ENCODE measurements at regions not wholly inside any gene's neighbourhood (a gene's known extent, or its start where the extent isn't known, plus 50 kb on each side); places are given as distances from the start of the nearest gene placed in this dataset.

DNA sequence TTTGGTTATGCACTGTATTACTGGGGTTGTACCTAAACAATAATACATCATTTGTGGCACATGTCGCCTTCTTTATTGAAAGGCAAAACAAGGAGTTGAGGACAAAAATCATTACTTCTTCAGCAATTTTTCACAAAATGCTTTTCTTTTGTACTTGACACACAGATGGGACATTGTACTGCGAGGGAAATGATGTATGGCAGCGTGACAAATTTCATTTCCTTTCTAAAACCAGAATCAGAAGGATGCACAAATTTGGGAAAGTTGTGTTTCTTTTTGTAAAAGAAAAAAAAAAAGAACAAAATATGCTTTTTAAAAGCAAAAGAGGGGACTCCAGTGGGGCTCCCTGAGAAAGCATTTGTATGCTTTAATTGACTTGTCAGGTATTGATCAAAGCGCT lies 394.0 kb upstream of the SLC35B3 start:
- TF ChIP-seq, protein P1, sequence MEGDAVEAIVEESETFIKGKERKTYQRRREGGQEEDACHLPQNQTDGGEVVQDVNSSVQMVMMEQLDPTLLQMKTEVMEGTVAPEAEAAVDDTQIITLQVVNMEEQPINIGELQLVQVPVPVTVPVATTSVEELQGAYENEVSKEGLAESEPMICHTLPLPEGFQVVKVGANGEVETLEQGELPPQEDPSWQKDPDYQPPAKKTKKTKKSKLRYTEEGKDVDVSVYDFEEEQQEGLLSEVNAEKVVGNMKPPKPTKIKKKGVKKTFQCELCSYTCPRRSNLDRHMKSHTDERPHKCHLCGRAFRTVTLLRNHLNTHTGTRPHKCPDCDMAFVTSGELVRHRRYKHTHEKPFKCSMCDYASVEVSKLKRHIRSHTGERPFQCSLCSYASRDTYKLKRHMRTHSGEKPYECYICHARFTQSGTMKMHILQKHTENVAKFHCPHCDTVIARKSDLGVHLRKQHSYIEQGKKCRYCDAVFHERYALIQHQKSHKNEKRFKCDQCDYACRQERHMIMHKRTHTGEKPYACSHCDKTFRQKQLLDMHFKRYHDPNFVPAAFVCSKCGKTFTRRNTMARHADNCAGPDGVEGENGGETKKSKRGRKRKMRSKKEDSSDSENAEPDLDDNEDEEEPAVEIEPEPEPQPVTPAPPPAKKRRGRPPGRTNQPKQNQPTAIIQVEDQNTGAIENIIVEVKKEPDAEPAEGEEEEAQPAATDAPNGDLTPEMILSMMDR (conservative IDR thresholded peaks at IDR 0.05; ENCODE audit: control insufficient read depth, insufficient read depth, low read depth, low read length): no peak
- H3K4me3 ChIP-seq (ENCODE audit: control insufficient read depth, low read depth, low read length): no peak overlapping the region
- no peak for DNase-seq (ENCODE audit: low read depth)

DNA sequence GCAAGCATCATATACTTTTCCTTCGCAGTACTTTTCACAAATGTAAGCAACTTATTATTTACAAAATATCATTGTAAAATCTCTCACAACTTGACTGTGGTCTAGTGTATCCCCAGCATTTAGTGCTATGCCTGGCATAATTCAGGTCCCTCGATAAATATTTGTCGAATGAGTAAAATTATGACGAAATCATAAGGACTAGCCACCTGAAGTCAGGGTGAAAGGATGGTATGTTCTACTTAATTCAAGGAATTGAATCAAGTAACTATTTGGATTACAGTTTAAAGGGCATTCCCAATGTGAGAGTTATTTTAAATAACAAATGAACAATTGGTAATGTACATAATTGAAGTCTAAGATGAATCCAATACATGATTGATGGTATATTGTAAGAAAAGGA lies 393.0 kb upstream of the SLC35B3 start:
- no peak overlapping the region for H3K4me3 ChIP-seq (ENCODE audit: control insufficient read depth, low read depth, low read length)
- TF ChIP-seq, protein P1 (conservative IDR thresholded peaks at IDR 0.05; ENCODE audit: control insufficient read depth, insufficient read depth, low read depth, low read length): no peak

DNA sequence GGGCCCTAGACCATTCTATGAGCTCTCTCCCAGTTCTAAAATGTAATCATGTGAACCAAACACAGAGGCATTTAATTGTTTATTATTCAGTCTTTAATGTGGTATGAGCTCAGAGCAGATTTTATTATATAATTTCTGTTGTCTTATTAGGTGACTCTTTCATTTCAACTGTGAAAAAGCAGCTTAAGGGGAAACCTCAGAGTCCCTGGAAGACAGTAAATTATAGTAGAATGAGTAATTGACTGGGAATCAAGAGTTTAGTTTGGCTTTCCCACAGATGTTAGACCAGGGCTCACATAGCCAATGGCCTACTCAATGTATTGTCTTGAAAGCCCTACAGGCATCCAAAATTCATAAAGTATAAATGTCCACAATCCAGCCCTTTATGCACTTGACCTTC lies 390.4 kb upstream of the SLC35B3 start:
- H3K4me3 ChIP-seq (ENCODE audit: control insufficient read depth, low read depth, low read length): no peak overlapping the region
- no peak for DNase-seq (ENCODE audit: low read depth)
- TF ChIP-seq, protein P1 (conservative IDR thresholded peaks at IDR 0.05; ENCODE audit: control insufficient read depth, insufficient read depth, low read depth, low read length): no peak

More for the DNA sequence above, 393.0 kb upstream of the SLC35B3 start:
- no peak for DNase-seq (ENCODE audit: low read depth)

DNA sequence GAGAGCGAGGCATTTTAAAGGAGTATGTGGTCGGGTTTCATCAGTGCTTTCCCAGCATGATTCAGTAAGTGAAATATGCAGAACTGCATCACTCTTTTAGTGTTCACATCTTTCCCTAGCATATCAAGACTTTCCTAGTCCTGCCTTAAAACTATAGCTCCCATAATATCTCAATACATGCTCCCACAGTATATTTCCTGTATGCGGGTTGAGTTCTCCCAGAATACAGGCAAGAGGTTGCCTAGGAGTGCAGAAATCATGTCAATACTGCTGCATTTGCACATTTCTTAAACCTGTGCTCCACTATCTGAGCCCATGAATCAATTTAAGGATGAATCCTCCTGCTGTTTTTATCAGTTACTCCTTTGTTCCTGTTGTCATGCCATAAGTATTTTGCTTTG lies 386.6 kb upstream of the SLC35B3 start:
- H3K4me3 ChIP-seq (ENCODE audit: control insufficient read depth, low read depth, low read length): no peak overlapping the region
- no peak for DNase-seq (ENCODE audit: low read depth)

DNA sequence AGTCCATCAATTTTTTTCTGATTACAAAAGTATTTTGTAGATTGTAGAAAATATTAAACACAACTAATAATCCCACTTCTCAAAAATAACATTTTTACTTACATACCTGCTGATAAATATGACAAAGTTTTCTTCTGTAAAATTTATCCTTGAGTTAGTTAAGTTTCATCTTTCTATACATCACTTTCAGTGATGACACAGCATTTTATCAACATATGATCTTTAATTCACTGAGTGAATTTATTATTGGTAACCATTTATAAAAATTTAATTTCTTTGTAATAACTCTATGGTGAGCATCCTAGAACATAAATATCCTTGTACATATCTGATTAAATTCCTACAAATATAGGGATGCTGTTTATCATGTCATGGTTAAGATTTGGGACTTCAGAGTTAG lies 385.0 kb upstream of the SLC35B3 start:
- DNase-seq (ENCODE audit: low read depth): no peak
- H3K4me3 ChIP-seq (ENCODE audit: control insufficient read depth, low read depth, low read length): no peak overlapping the region
- TF ChIP-seq, protein P1 (conservative IDR thresholded peaks at IDR 0.05; ENCODE audit: control insufficient read depth, insufficient read depth, low read depth, low read length): no peak

More for the DNA sequence above, 386.6 kb upstream of the SLC35B3 start:
- TF ChIP-seq, protein P1 (conservative IDR thresholded peaks at IDR 0.05; ENCODE audit: control insufficient read depth, insufficient read depth, low read depth, low read length): no peak

DNA sequence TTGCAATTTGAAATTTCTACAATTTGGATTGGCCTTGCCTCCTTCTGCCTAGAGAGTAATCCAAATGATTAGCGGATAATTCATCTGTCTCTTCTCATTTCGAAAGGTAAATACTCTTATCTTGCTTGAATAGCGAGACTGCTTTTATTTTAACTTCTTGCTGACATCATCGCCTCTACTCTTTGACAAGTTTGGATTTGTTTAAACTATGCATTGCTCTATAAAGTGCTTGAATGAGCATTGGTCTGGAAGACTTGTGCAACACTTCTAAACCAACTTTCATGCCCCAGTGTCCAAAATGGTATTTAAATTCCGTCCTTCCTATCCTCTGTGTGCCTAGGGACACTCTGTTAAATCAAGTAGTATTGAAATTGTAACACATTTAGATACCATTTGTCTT lies 384.1 kb upstream of the SLC35B3 start:
- no peak for DNase-seq (ENCODE audit: low read depth)
- TF ChIP-seq, protein P1 (conservative IDR thresholded peaks at IDR 0.05; ENCODE audit: control insufficient read depth, insufficient read depth, low read depth, low read length): no peak
- no peak overlapping the region for H3K4me3 ChIP-seq (ENCODE audit: control insufficient read depth, low read depth, low read length)

DNA sequence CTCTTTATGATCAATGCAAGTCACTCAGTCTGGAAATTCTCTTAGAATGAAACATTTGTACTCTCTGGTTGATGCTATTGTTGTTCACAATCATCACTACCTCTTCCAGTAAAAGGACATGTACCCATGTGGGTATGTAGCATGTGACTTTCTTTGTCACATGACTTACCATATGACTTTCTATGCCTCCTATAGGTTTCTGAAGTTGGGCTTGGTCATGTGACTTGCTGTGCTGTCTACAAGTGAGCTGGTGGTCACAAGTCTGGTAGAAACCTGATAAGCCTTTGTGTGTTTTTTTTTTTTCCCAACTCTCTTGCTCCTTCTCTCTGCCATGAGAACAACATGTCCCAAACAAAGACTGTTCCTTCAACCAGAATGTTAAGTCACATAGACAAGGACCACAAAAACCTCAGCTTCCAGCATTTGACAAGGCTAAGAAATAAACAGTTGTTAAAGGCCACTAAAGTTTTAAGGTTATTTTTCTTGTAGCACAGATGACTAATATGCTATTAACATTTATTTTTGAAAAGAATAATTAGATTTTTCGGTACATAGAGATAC lies 379.2 kb upstream of the SLC35B3 start:
- H3K4me3 ChIP-seq (ENCODE audit: control insufficient read depth, low read depth, low read length): no peak overlapping the region
- TF ChIP-seq, protein P1 (conservative IDR thresholded peaks at IDR 0.05; ENCODE audit: control insufficient read depth, insufficient read depth, low read depth, low read length): no peak
- DNase-seq (ENCODE audit: low read depth): no peak
